ENCODE measurements at regions not wholly inside any gene's neighbourhood (a gene's known extent, or its start where the extent isn't known, plus 50 kb on each side); places are given as distances from the start of the nearest gene placed in this dataset.

GRCh38 chr12:34333337-34333736, 311.0 kb downstream of the ALG10 start:
- TF ChIP-seq CTCF (IDR thresholded peaks at IDR 0.05), result no peak
- TF ChIP-seq RFX5 (IDR thresholded peaks at IDR 0.05; ENCODE audit: low read length), result no peak
- TF ChIP-seq TAF1 (IDR thresholded peaks at IDR 0.05; ENCODE audit: borderline replicate concordance, low read depth, low read length), result no peak
- no peak for TF ChIP-seq ZBTB33 (IDR thresholded peaks at IDR 0.05; ENCODE audit: borderline replicate concordance, low read depth)
- TF ChIP-seq EP300 (IDR thresholded peaks at IDR 0.05; ENCODE audit: borderline replicate concordance in 1 of 2, low read depth in 1 of 2, low read length in 1 of 2), result no peak
- no peak for TF ChIP-seq YY1 (IDR thresholded peaks at IDR 0.05; ENCODE audit: low read depth)
- no peak for TF ChIP-seq USF2 (IDR thresholded peaks at IDR 0.05; ENCODE audit: borderline replicate concordance, low read depth, low read length)
